ENCODE measurements at regions not wholly inside any gene's neighbourhood (a gene's known extent, or its start where the extent isn't known, plus 50 kb on each side); places are given as distances from the start of the nearest gene placed in this dataset.

- intact Hi-C loops (cut with micrococcal nuclease) = no loop called here
- DNase-seq = no peak
- TF ChIP-seq CTCF (IDR thresholded peaks at IDR 0.05; ENCODE audit: borderline replicate concordance) = no peak
- no peaks in the 10 kb centered on the region for H3K27me3 ChIP-seq (ENCODE audit: low read depth)
- no peaks in the 10 kb centered on the region for H3K4me1 ChIP-seq
- no peak overlapping the region for H3K27ac ChIP-seq (replicated peaks)
- H3K4me3 ChIP-seq = no peak overlapping the region
- H3K9me3 ChIP-seq (replicated peaks) = no peaks in the 10 kb centered on the region
- H3K36me3 ChIP-seq = no peaks in the 10 kb centered on the region
Observed at GRCh38 chr2:155218292-155218924, 519.9 kb downstream of the KCNJ3 start.

GRCh38 chr2:155215037-155215707 is 516.7 kb downstream of the KCNJ3 start:
- Histone ChIP-seq H3K27me3 (ENCODE audit: low read depth) (no peaks in the 10 kb centered on the region), H3K27ac (replicated peaks) (no peak overlapping the region), H3K4me1 (no peaks in the 10 kb centered on the region), H3K4me3 (no peak overlapping the region), H3K9me3 (replicated peaks) (no peaks in the 10 kb centered on the region), H3K36me3 (no peaks in the 10 kb centered on the region)
- no peak for TF ChIP-seq CTCF (IDR thresholded peaks at IDR 0.05; ENCODE audit: borderline replicate concordance)
- DNase-seq = no peak
- intact Hi-C loops (cut with micrococcal nuclease) = no loop called here

GRCh38 chr2:155209696-155210450 is 511.4 kb downstream of the KCNJ3 start:
- no peak overlapping the region for H3K4me3 ChIP-seq
- H3K36me3 ChIP-seq = no peaks in the 10 kb centered on the region
- intact Hi-C loops (cut with micrococcal nuclease) = no loop called here
- H3K27ac ChIP-seq (replicated peaks) = no peak overlapping the region
- H3K9me3 ChIP-seq (replicated peaks) = no peaks in the 10 kb centered on the region
- no peaks in the 10 kb centered on the region for H3K27me3 ChIP-seq (ENCODE audit: low read depth)
- no peak for DNase-seq
- no peak for TF ChIP-seq CTCF (IDR thresholded peaks at IDR 0.05; ENCODE audit: borderline replicate concordance)
- no peaks in the 10 kb centered on the region for H3K4me1 ChIP-seq

- Histone ChIP-seq H3K27ac (replicated peaks) (no peak overlapping the region), H3K27me3 (ENCODE audit: low read depth) (no peaks in the 10 kb centered on the region), H3K36me3 (no peaks in the 10 kb centered on the region), H3K9me3 (replicated peaks) (no peaks in the 10 kb centered on the region), H3K4me1 (no peaks in the 10 kb centered on the region), H3K4me3 (no peak overlapping the region)
- DNase-seq = no peak
- no peak for TF ChIP-seq CTCF (IDR thresholded peaks at IDR 0.05; ENCODE audit: borderline replicate concordance)
- intact Hi-C loops (cut with micrococcal nuclease) = no loop called here
Observed at GRCh38 chr2:155203178-155203577, 504.7 kb downstream of the KCNJ3 start.

GRCh38 chr2:155200753-155201152 is 502.3 kb downstream of the KCNJ3 start:
- H3K27me3 ChIP-seq (ENCODE audit: low read depth) = no peaks in the 10 kb centered on the region
- no peaks in the 10 kb centered on the region for H3K9me3 ChIP-seq (replicated peaks)
- TF ChIP-seq CTCF (IDR thresholded peaks at IDR 0.05; ENCODE audit: borderline replicate concordance) = no peak
- H3K36me3 ChIP-seq = no peaks in the 10 kb centered on the region
- DNase-seq = no peak
- intact Hi-C loops (cut with micrococcal nuclease) = no loop called here
- H3K4me1 ChIP-seq = no peaks in the 10 kb centered on the region
- no peak overlapping the region for H3K27ac ChIP-seq (replicated peaks)
- no peak overlapping the region for H3K4me3 ChIP-seq

Data from left ventricle myocardium inferior (tissue), 1 donor.